CD4-positive, CD25-positive, alpha-beta regulatory T cell (primary cell): ENCODE measurements at regions not wholly inside any gene's neighbourhood (a gene's known extent, or its start where the extent isn't known, plus 50 kb on each side); places are given as distances from the start of the nearest gene placed in this dataset.

Experiments
- ATAC-seq, 2 donors: fragments of 150-1000 bp; cut with Tn5 transposase; one replicate each; pipeline ENCODE4 v1.10.0; 2021; ENCODE audit warnings: low read depth in 2 of 2, moderate number of reproducible peaks in 2 of 2, moderate library complexity in 1 of 2
- DNase-seq, 3 donors: peaks; one replicate each; pipeline versions ENCODE4 v3.0.0 to v3.0.0-alpha.2; 2012 to 2022; ENCODE audit warnings: mixed read lengths in 1 of 3
- H3K27ac ChIP-seq: one replicate; pipeline ENCODE4 v1.7.0; 2013; ENCODE audit warnings: mild to moderate bottlenecking, low read length; ENCODE audit not compliant: insufficient read depth, poor library complexity, severe bottlenecking
- H3K27me3 ChIP-seq: one replicate; pipeline ENCODE4 v1.7.0; 2013; ENCODE audit warnings: low read length; ENCODE audit not compliant: control insufficient read depth, insufficient read depth
- H3K36me3 ChIP-seq: one replicate; pipeline ENCODE4 v1.7.0; 2013; ENCODE audit warnings: mild to moderate bottlenecking, low read length, moderate library complexity; ENCODE audit not compliant: control insufficient read depth, insufficient read depth
- H3K4me1 ChIP-seq: 2 replicates; pipeline ENCODE4 v1.7.0; 2013; ENCODE audit warnings: mild to moderate bottlenecking, low read length; ENCODE audit not compliant: insufficient read depth, control insufficient read depth, poor library complexity, severe bottlenecking
- H3K4me3 ChIP-seq: one replicate; pipeline ENCODE4 v1.7.0; 2013; ENCODE audit warnings: low read depth, mild to moderate bottlenecking, low read length, moderate library complexity
- H3K9me3 ChIP-seq, 2 experiments: 1 replicate in 1 of 2; 2 replicates in 1 of 2; pipeline ENCODE4 v1.7.0; 2013; ENCODE audit warnings: low read length in 2 of 2, mild to moderate bottlenecking in 1 of 2, moderate library complexity in 1 of 2; ENCODE audit not compliant: control insufficient read depth in 2 of 2
- H3K27ac Mint-ChIP-seq, 3 donors: one replicate each; pipeline ENCODE4 v1.8.0; 2020 to 2022; ENCODE audit warnings: mild to moderate bottlenecking in 3 of 3, mixed read lengths in 3 of 3, moderate library complexity in 2 of 3
- H3K27me3 Mint-ChIP-seq: one replicate; pipeline ENCODE4 v1.8.0; 2022; ENCODE audit warnings: mild to moderate bottlenecking, mixed read lengths
- H3K36me3 Mint-ChIP-seq: one replicate; pipeline ENCODE4 v1.8.0; 2020; ENCODE audit warnings: mixed read lengths
- H3K4me1 Mint-ChIP-seq, 4 donors: one replicate each; pipeline ENCODE4 v1.8.0; 2020 to 2022; ENCODE audit warnings: mixed read lengths in 4 of 4, mild to moderate bottlenecking in 1 of 4
- H3K4me3 Mint-ChIP-seq, 4 donors: one replicate each; pipeline ENCODE4 v1.8.0; 2020 to 2022; ENCODE audit warnings: mild to moderate bottlenecking in 4 of 4, mixed read lengths in 4 of 4, moderate library complexity in 3 of 4
- H3K9me3 Mint-ChIP-seq, 7 donors: one replicate each; pipeline ENCODE4 v1.8.0; 2020 to 2022; ENCODE audit warnings: mixed read lengths in 7 of 7, mild to moderate bottlenecking in 3 of 7, moderate library complexity in 2 of 7

GRCh38 chr18:33923980-33924379, 300.7 kb downstream of the NOL4 start:
- no peaks in the 10 kb centered on the region for H3K27me3 Mint-ChIP-seq
- ATAC-seq = no peak
- Histone ChIP-seq H3K4me1 (no peaks in the 10 kb centered on the region), H3K27me3 (no peaks in the 10 kb centered on the region), H3K36me3 (no peaks in the 10 kb centered on the region), H3K4me3 (no peak overlapping the region), H3K27ac (no peak overlapping the region), H3K9me3 (no peaks in the 10 kb centered on the region)
- no peaks in the 10 kb centered on the region for H3K4me1 Mint-ChIP-seq
- no peaks in the 10 kb centered on the region for H3K36me3 Mint-ChIP-seq
- H3K27ac Mint-ChIP-seq = no peak overlapping the region
- H3K4me3 Mint-ChIP-seq = no peak overlapping the region
- H3K9me3 Mint-ChIP-seq = peaks cover 2 to 16% (median 4%) of the 10 kb centered on the region in 7 donors
- no peak for DNase-seq

GRCh38 chr18:33918571-33918970, 306.1 kb downstream of the NOL4 start:
- H3K4me3 Mint-ChIP-seq = no peak overlapping the region
- DNase-seq (no peak), ATAC-seq (no peak)
- H3K9me3 Mint-ChIP-seq = peaks cover 3 to 17% (median 11%) of the 10 kb centered on the region in 7 donors
- H3K9me3 ChIP-seq = no peaks in the 10 kb centered on the region
- H3K27ac ChIP-seq = no peak overlapping the region
- no peaks in the 10 kb centered on the region for H3K36me3 ChIP-seq
- H3K27me3 ChIP-seq = no peaks in the 10 kb centered on the region
- H3K27ac Mint-ChIP-seq = no peak overlapping the region
- no peaks in the 10 kb centered on the region for H3K4me1 Mint-ChIP-seq
- H3K4me3 ChIP-seq = no peak overlapping the region
- H3K4me1 ChIP-seq = no peaks in the 10 kb centered on the region
- no peaks in the 10 kb centered on the region for H3K36me3 Mint-ChIP-seq
- H3K27me3 Mint-ChIP-seq = no peaks in the 10 kb centered on the region

GRCh38 chr18:33916200-33916599, 308.5 kb downstream of the NOL4 start:
- H3K36me3 Mint-ChIP-seq = no peaks in the 10 kb centered on the region
- DNase-seq (no peak), ATAC-seq (no peak)
- H3K4me3 ChIP-seq = no peak overlapping the region
- no peaks in the 10 kb centered on the region for H3K27me3 ChIP-seq
- no peaks in the 10 kb centered on the region for H3K9me3 ChIP-seq
- peaks cover 2 to 16% (median 10%) of the 10 kb centered on the region in 7 donors for H3K9me3 Mint-ChIP-seq
- no peak overlapping the region for H3K4me3 Mint-ChIP-seq
- H3K4me1 ChIP-seq = no peaks in the 10 kb centered on the region
- H3K27ac Mint-ChIP-seq = no peak overlapping the region
- H3K27ac ChIP-seq = no peak overlapping the region
- no peaks in the 10 kb centered on the region for H3K4me1 Mint-ChIP-seq
- no peaks in the 10 kb centered on the region for H3K27me3 Mint-ChIP-seq
- H3K36me3 ChIP-seq = no peaks in the 10 kb centered on the region

- Mint-ChIP-seq H3K4me1 (no peaks in the 10 kb centered on the region), H3K9me3 (peaks cover 2 to 15% (median 8%) of the 10 kb centered on the region in 7 donors)
- H3K9me3 ChIP-seq = peaks cover 0 to 3% of the 10 kb centered on the region in 2 experiments
These were observed 310.3 kb downstream of the NOL4 start for GRCh38 chr18:33914399-33914798.

GRCh38 chr18:33906046-33906445, 318.7 kb downstream of the NOL4 start:
- Histone ChIP-seq H3K36me3 (no peaks in the 10 kb centered on the region), H3K9me3 (peaks cover 12 to 19% of the 10 kb centered on the region in 2 experiments), H3K27ac (no peak overlapping the region), H3K27me3 (no peaks in the 10 kb centered on the region), H3K4me3 (no peak overlapping the region), H3K4me1 (no peaks in the 10 kb centered on the region)
- DNase-seq (no peak), ATAC-seq (no peak)
- Mint-ChIP-seq H3K27ac (no peak overlapping the region), H3K9me3 (peaks cover 0 to 39% (median 13%) of the 10 kb centered on the region in 7 donors), H3K4me3 (no peak overlapping the region), H3K36me3 (no peaks in the 10 kb centered on the region), H3K4me1 (no peaks in the 10 kb centered on the region), H3K27me3 (no peaks in the 10 kb centered on the region)

More at GRCh38 chr18:33914399-33914798, 310.3 kb downstream of the NOL4 start:
- DNase-seq = no peak
- no peak for ATAC-seq
- Histone ChIP-seq H3K36me3 (no peaks in the 10 kb centered on the region), H3K4me1 (no peaks in the 10 kb centered on the region), H3K27me3 (no peaks in the 10 kb centered on the region), H3K27ac (no peak overlapping the region), H3K4me3 (no peak overlapping the region)
- Mint-ChIP-seq H3K27ac (no peak overlapping the region), H3K27me3 (no peaks in the 10 kb centered on the region), H3K4me3 (no peak overlapping the region), H3K36me3 (no peaks in the 10 kb centered on the region)

- Mint-ChIP-seq H3K27me3 (no peaks in the 10 kb centered on the region), H3K27ac (no peak overlapping the region), H3K9me3 (peaks cover 0 to 45% (median 15%) of the 10 kb centered on the region in 7 donors), H3K4me1 (no peaks in the 10 kb centered on the region), H3K36me3 (no peaks in the 10 kb centered on the region), H3K4me3 (no peak overlapping the region)
- ATAC-seq (no peak), DNase-seq (no peak)
- Histone ChIP-seq H3K27me3 (no peaks in the 10 kb centered on the region), H3K9me3 (peaks cover 9 to 19% of the 10 kb centered on the region in 2 experiments), H3K27ac (no peak overlapping the region), H3K4me1 (no peaks in the 10 kb centered on the region), H3K4me3 (no peak overlapping the region), H3K36me3 (no peaks in the 10 kb centered on the region)
These were observed 322.7 kb downstream of the NOL4 start for GRCh38 chr18:33901894-33902512.

GRCh38 chr18:33900638-33901037, 322.6 kb downstream of the ASXL3 start:
- Histone ChIP-seq H3K4me1 (no peaks in the 10 kb centered on the region), H3K4me3 (no peak overlapping the region), H3K27ac (no peak overlapping the region), H3K9me3 (peaks cover 8 to 17% of the 10 kb centered on the region in 2 experiments), H3K36me3 (no peaks in the 10 kb centered on the region), H3K27me3 (no peaks in the 10 kb centered on the region)
- ATAC-seq (no peak), DNase-seq (no peak)
- H3K36me3 Mint-ChIP-seq = no peaks in the 10 kb centered on the region
- H3K4me1 Mint-ChIP-seq = no peaks in the 10 kb centered on the region
- peaks cover 0 to 43% (median 16%) of the 10 kb centered on the region in 7 donors for H3K9me3 Mint-ChIP-seq
- no peaks in the 10 kb centered on the region for H3K27me3 Mint-ChIP-seq
- H3K27ac Mint-ChIP-seq = no peak overlapping the region
- no peak overlapping the region for H3K4me3 Mint-ChIP-seq

GRCh38 chr18:33898427-33898826, 320.4 kb downstream of the ASXL3 start:
- Histone ChIP-seq H3K4me3 (no peak overlapping the region), H3K27ac (no peak overlapping the region), H3K36me3 (no peaks in the 10 kb centered on the region), H3K4me1 (no peaks in the 10 kb centered on the region), H3K9me3 (peaks cover 0 to 2% of the 10 kb centered on the region in 2 experiments), H3K27me3 (no peaks in the 10 kb centered on the region)
- no peak overlapping the region for H3K4me3 Mint-ChIP-seq
- no peaks in the 10 kb centered on the region for H3K4me1 Mint-ChIP-seq
- no peaks in the 10 kb centered on the region for H3K36me3 Mint-ChIP-seq
- H3K9me3 Mint-ChIP-seq = peaks cover 0 to 30% (median 13%) of the 10 kb centered on the region in 7 donors
- no peak overlapping the region for H3K27ac Mint-ChIP-seq
- ATAC-seq (no peak), DNase-seq (no peak)
- H3K27me3 Mint-ChIP-seq = no peaks in the 10 kb centered on the region
